CD4-positive, alpha-beta memory T cell (primary cell): ENCODE measurements at regions not wholly inside any gene's neighbourhood (a gene's known extent, or its start where the extent isn't known, plus 50 kb on each side); places are given as distances from the start of the nearest gene placed in this dataset.
A peak's percentile ranks its signal among the peaks of the same experiment; 100 is the strongest.

Experiments used
- CTCF ChIA-PET: fragments of 350-600 bp; sonication (Branson Sonifier 250); formaldehyde crosslinking; loops from one replicate; lab custom pipeline; 2021; ENCODE audit warnings: inconsistent platforms; ENCODE audit not compliant: partially characterized antibody; lab: Charles Lee
- POLR2A ChIA-PET: fragments of 350-600 bp; sonication (Branson Sonifier 250); formaldehyde crosslinking; loops from one replicate; lab custom pipeline; 2021; ENCODE audit not compliant: partially characterized antibody; lab: Charles Lee
- DNase-seq, 5 donors: peaks; one replicate each; pipeline versions ENCODE4 v3.0.0 to v3.0.0-alpha.2; 2020 to 2022; ENCODE audit warnings: mixed read lengths in 1 of 5
- H3K27ac ChIP-seq: one replicate; pipeline ENCODE4 v1.7.0; 2013; ENCODE audit warnings: low read depth, low read length
- H3K27me3 ChIP-seq: 2 replicates; pipeline ENCODE4 v1.7.0; 2013; ENCODE audit warnings: mild to moderate bottlenecking, low read length, moderate library complexity; ENCODE audit not compliant: insufficient read depth
- H3K36me3 ChIP-seq: 2 replicates; pipeline ENCODE4 v1.7.0; 2013; ENCODE audit warnings: mild to moderate bottlenecking, low read length, moderate library complexity; ENCODE audit not compliant: insufficient read depth
- H3K4me1 ChIP-seq: 2 replicates; pipeline ENCODE4 v1.7.0; 2013; ENCODE audit warnings: mild to moderate bottlenecking, low read length, moderate library complexity; ENCODE audit not compliant: insufficient read depth
- H3K4me3 ChIP-seq, 2 donors: one replicate each; pipeline ENCODE4 v1.7.0; 2013; ENCODE audit warnings: low read length in 2 of 2, mild to moderate bottlenecking in 1 of 2
- H3K9me3 ChIP-seq, 2 donors: one replicate each; pipeline ENCODE4 v1.7.0; 2013; ENCODE audit warnings: low read length in 2 of 2, control low read depth in 1 of 2; ENCODE audit not compliant: control insufficient read depth in 1 of 2
- H3K27ac Mint-ChIP-seq, 7 donors: one replicate each; pipeline ENCODE4 v1.8.0; 2020 to 2021; ENCODE audit warnings: mixed read lengths in 7 of 7, mild to moderate bottlenecking in 6 of 7, inconsistent platforms in 3 of 7, moderate library complexity in 3 of 7
- H3K27me3 Mint-ChIP-seq, 2 donors: one replicate each; pipeline ENCODE4 v1.8.0; 2020 to 2021; ENCODE audit warnings: mixed read lengths in 2 of 2
- H3K36me3 Mint-ChIP-seq, 2 donors: one replicate each; pipeline ENCODE4 v1.8.0; 2020 to 2021; ENCODE audit warnings: mixed read lengths in 2 of 2, inconsistent platforms in 1 of 2, mild to moderate bottlenecking in 1 of 2
- H3K4me1 Mint-ChIP-seq, 4 donors: one replicate each; pipeline ENCODE4 v1.8.0; 2020 to 2021; ENCODE audit warnings: mixed read lengths in 4 of 4, mild to moderate bottlenecking in 1 of 4
- H3K4me3 Mint-ChIP-seq, 8 donors: one replicate each; pipeline ENCODE4 v1.8.0; 2020 to 2021; ENCODE audit warnings: mixed read lengths in 8 of 8, mild to moderate bottlenecking in 7 of 8, moderate library complexity in 6 of 8, inconsistent platforms in 3 of 8
- H3K9me3 Mint-ChIP-seq, 8 donors: one replicate each; pipeline ENCODE4 v1.8.0; 2020 to 2021; ENCODE audit warnings: mixed read lengths in 8 of 8, mild to moderate bottlenecking in 5 of 8, inconsistent platforms in 3 of 8, moderate library complexity in 1 of 8
- intact Hi-C: fragments of 100-400 bp; cut with micrococcal nuclease; formaldehyde crosslinking; loops from one replicate; pipeline ENCODE4 v1.15.1; 2023

GRCh38 chr6:134502614-134503549 is 185.0 kb upstream of the SGK1 start:
- H3K4me1 Mint-ChIP-seq: peaks cover 0 to 1% (median 0%) of the 10 kb centered on the region in 4 donors
- Histone ChIP-seq H3K27me3 (no peaks in the 10 kb centered on the region), H3K27ac (no peak overlapping the region), H3K36me3 (no peaks in the 10 kb centered on the region), H3K9me3 (no peaks in the 10 kb centered on the region), H3K4me3 (no peak overlapping the region), H3K4me1 (no peaks in the 10 kb centered on the region)
- DNase-seq: peak in 1 of 5 donors; percentile 36
- H3K27me3 Mint-ChIP-seq: no peaks in the 10 kb centered on the region
- POLR2A ChIA-PET: no interaction called here
- H3K36me3 Mint-ChIP-seq: no peaks in the 10 kb centered on the region
- H3K9me3 Mint-ChIP-seq: no peaks in the 10 kb centered on the region
- intact Hi-C loops: no loop called here
- CTCF ChIA-PET: interaction anchor here (1.7 to 2.5 kb wide), 2 partner anchors 9 to 226 kb away, joined by 4 to 5 read pairs; no protein-coding TSS in a partner anchor
- H3K4me3 Mint-ChIP-seq: no peak overlapping the region
- H3K27ac Mint-ChIP-seq: no peak overlapping the region

GRCh38 chr6:134495890-134496248 is 178.0 kb upstream of the SGK1 start:
- H3K4me1 Mint-ChIP-seq: peaks cover 0 to 1% (median 0%) of the 10 kb centered on the region in 4 donors
- DNase-seq: no peak
- no peaks in the 10 kb centered on the region for H3K4me1 ChIP-seq
- no peaks in the 10 kb centered on the region for H3K9me3 ChIP-seq
- no peaks in the 10 kb centered on the region for H3K9me3 Mint-ChIP-seq
- intact Hi-C loops: no loop called here
- no peaks in the 10 kb centered on the region for H3K36me3 ChIP-seq
- POLR2A ChIA-PET: no interaction called here
- H3K36me3 Mint-ChIP-seq: no peaks in the 10 kb centered on the region
- H3K27me3 ChIP-seq: no peaks in the 10 kb centered on the region
- no peaks in the 10 kb centered on the region for H3K27me3 Mint-ChIP-seq
- no peak overlapping the region for H3K4me3 ChIP-seq
- no peak overlapping the region for H3K27ac Mint-ChIP-seq
- H3K27ac ChIP-seq: no peak overlapping the region
- no peak overlapping the region for H3K4me3 Mint-ChIP-seq
- CTCF ChIA-PET: no interaction called here

DNA sequence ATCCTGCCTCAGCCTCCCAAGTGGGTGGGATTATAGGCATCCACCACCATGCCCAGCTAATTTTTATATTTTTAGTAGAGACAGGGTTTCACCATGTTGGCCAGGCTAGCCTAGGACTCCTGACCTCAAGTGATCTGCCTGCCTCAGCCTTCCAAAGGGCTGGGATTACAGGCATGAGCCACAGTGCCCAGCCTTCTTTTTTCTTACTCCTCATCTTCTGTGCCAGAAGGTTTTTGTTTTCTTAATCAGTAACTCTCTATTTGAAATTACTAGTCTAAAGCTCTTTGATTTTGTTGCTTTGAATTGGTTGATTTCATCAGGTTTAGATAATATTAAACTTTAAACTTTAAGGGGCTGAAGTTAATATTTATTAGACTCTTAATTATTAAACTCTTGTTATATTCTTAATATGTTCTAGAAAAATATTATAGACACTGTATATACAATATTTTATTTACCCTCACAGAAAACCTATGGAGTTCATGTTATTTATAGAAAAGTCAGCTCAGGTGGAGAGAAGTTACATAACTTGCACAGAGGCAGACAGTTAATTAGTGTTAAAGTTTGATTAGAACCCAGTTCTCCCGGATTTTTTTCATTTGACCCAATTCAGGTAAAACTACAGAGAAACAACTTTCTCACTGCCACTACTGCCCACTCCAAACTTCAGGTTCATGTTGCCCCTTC is 177.4 kb upstream of the SGK1 start:
- Mint-ChIP-seq H3K27me3 (no peaks in the 10 kb centered on the region), H3K36me3 (no peaks in the 10 kb centered on the region), H3K4me1 (peaks cover 0 to 1% (median 0%) of the 10 kb centered on the region in 4 donors), H3K9me3 (no peaks in the 10 kb centered on the region), H3K27ac (no peak overlapping the region), H3K4me3 (no peak overlapping the region)
- H3K9me3 ChIP-seq: no peaks in the 10 kb centered on the region
- CTCF ChIA-PET: no interaction called here
- H3K27me3 ChIP-seq: no peaks in the 10 kb centered on the region
- POLR2A ChIA-PET: no interaction called here
- DNase-seq: no peak
- no peaks in the 10 kb centered on the region for H3K36me3 ChIP-seq
- H3K27ac ChIP-seq: no peak overlapping the region
- intact Hi-C loops: no loop called here
- H3K4me3 ChIP-seq: no peak overlapping the region
- H3K4me1 ChIP-seq: no peaks in the 10 kb centered on the region

DNA sequence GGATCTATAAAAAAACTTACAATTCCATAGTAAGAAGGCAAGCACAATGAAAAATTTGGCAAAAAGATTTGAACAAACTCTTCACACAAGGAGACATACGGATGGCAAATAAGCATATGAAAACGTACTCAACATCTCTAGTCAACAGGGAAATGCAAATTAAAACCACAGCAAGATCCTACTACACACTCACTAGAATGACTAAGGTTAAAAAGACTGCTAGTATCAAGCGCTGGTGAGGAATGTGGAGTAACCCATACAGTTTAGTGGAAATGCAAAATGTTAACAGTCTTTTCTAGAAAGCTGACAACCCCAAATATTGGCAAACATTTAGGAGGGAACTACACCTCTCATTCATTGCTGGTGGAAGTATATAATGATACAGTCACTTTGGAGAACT is 175.9 kb upstream of the SGK1 start:
- H3K9me3 Mint-ChIP-seq: no peaks in the 10 kb centered on the region
- no peak overlapping the region for H3K4me3 Mint-ChIP-seq
- no peak for DNase-seq
- Histone ChIP-seq H3K4me1 (no peaks in the 10 kb centered on the region), H3K4me3 (no peak overlapping the region), H3K27ac (no peak overlapping the region), H3K36me3 (no peaks in the 10 kb centered on the region), H3K27me3 (no peaks in the 10 kb centered on the region), H3K9me3 (no peaks in the 10 kb centered on the region)
- H3K27me3 Mint-ChIP-seq: no peaks in the 10 kb centered on the region
- intact Hi-C loops: no loop called here
- H3K27ac Mint-ChIP-seq: no peak overlapping the region
- ChIA-PET CTCF (interaction anchor here (1.6 kb wide), 1 partner anchor 9 kb away, joined by 5 read pairs; no protein-coding TSS in a partner anchor), POLR2A (no interaction called here)
- peaks cover 0 to 1% (median 0%) of the 10 kb centered on the region in 4 donors for H3K4me1 Mint-ChIP-seq
- H3K36me3 Mint-ChIP-seq: no peaks in the 10 kb centered on the region

GRCh38 chr6:134491477-134491876 is 173.6 kb upstream of the SGK1 start:
- peaks cover 0 to 3% (median 0%) of the 10 kb centered on the region in 8 donors for H3K9me3 Mint-ChIP-seq
- H3K27ac ChIP-seq: no peak overlapping the region
- H3K4me1 ChIP-seq: no peaks in the 10 kb centered on the region
- POLR2A ChIA-PET: no interaction called here
- H3K27me3 Mint-ChIP-seq: no peaks in the 10 kb centered on the region
- H3K27me3 ChIP-seq: no peaks in the 10 kb centered on the region
- no peak overlapping the region for H3K4me3 ChIP-seq
- H3K36me3 Mint-ChIP-seq: no peaks in the 10 kb centered on the region
- intact Hi-C loops: no loop called here
- H3K27ac Mint-ChIP-seq: no peak overlapping the region
- H3K4me3 Mint-ChIP-seq: no peak overlapping the region
- no peaks in the 10 kb centered on the region for H3K4me1 Mint-ChIP-seq
- H3K9me3 ChIP-seq: no peaks in the 10 kb centered on the region
- no peaks in the 10 kb centered on the region for H3K36me3 ChIP-seq
- DNase-seq: no peak
- CTCF ChIA-PET: interaction anchor here (1.1 kb wide), 1 partner anchor 148 kb away, joined by 3 read pairs; no protein-coding TSS in a partner anchor

DNA sequence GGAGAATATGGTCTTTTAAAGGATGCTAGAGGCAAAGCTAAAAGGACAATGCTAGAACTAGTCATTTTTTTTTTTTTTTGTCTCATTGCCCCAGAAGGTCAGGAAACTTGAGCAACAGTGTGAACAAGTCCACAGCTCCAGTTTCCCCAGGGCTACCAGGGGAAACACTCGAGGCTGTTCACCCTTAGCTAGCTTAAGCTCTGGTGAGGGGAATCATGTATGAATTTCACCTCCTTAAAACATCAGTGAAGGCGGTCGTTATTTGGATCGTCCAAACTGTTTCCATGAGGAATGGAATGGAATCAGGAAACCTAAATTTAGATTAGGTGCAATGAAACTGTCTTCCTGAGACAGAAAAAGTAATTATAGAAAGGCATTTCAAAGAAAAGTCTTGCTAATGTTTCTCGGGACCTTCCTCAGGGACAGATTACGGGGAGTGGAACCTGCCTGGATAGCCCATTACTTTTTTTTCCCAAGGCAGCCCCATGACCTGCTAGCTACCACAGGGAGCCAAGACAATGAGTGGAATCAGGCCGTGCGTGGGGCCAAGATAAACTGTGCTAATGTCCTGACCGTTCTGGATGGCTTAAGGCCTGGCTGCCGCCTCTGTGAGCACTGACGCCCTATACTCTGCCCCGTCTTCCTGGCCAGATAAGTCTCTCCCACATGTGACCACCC is 164.8 kb upstream of the SGK1 start:
- H3K27me3 ChIP-seq: no peaks in the 10 kb centered on the region
- CTCF ChIA-PET: interaction anchor here (0.6 kb wide), 1 partner anchor 208 kb away, joined by 3 read pairs; no protein-coding TSS in a partner anchor
- H3K4me1 ChIP-seq: no peaks in the 10 kb centered on the region
- Mint-ChIP-seq H3K36me3 (no peaks in the 10 kb centered on the region), H3K4me1 (peaks cover 0 to 3% (median 0%) of the 10 kb centered on the region in 4 donors), H3K9me3 (peaks cover 0 to 3% (median 0%) of the 10 kb centered on the region in 8 donors), H3K27ac (no peak overlapping the region), H3K4me3 (no peak overlapping the region), H3K27me3 (no peaks in the 10 kb centered on the region)
- H3K36me3 ChIP-seq: no peaks in the 10 kb centered on the region
- no peaks in the 10 kb centered on the region for H3K9me3 ChIP-seq
- POLR2A ChIA-PET: interaction anchor here (0.6 kb wide), 1 partner anchor 32 kb away, joined by 3 read pairs; no protein-coding TSS in a partner anchor
- no peak for DNase-seq
- no peak overlapping the region for H3K4me3 ChIP-seq
- H3K27ac ChIP-seq: no peak overlapping the region
- intact Hi-C loops: no loop called here
